Left lobe of liver (tissue), 2 donors: ENCODE measurements at regions not wholly inside any gene's neighbourhood (a gene's known extent, or its start where the extent isn't known, plus 50 kb on each side); places are given as distances from the start of the nearest gene placed in this dataset.
"Not testable (repeated sequence)": the region's sequence is repeated elsewhere in the genome, so short reads cannot be mapped to it uniquely, and the experiment has no call there.

Source experiments
- ATAC-seq: fragments of 200-7000 bp; cut with Tn5 transposase; one replicate; pipeline ENCODE4 v1.9.1; 2020; ENCODE audit warnings: mild to moderate bottlenecking, moderate library complexity
- DNase-seq: peaks from one replicate; pipeline ENCODE4 v3.0.0-alpha.2; 2020; ENCODE audit warnings: low spot score
- donor health status: DM: no; HTN: no; CAD: no; lungs with moderate emphysema.
- donor health status: DM: no; HTN: yes; CAD: no.

GRCh38 chr2:216776066-216776850 is 80.9 kb upstream of the IGFBP5 start:
- ATAC-seq = no peak

GRCh38 chr2:216775043-216775453 is 79.7 kb upstream of the IGFBP5 start:
- DNase-seq (no peak), ATAC-seq (no peak)

More at GRCh38 chr2:216776066-216776850, 80.9 kb upstream of the IGFBP5 start:
- DNase-seq = no peak

- ATAC-seq (peak; percentile 18), DNase-seq (no peak)
These were observed 79.3 kb upstream of the IGFBP5 start for GRCh38 chr2:216774620-216775019.

GRCh38 chr2:216774180-216774579 is 78.8 kb upstream of the IGFBP5 start:
- ATAC-seq = no peak
- DNase-seq = no peak

- ATAC-seq = no peak
- DNase-seq = no peak
These were observed 77.7 kb upstream of the IGFBP5 start for GRCh38 chr2:216773072-216773471.

GRCh38 chr2:216770717-216771116 is 75.4 kb upstream of the IGFBP5 start:
- DNase-seq (no peak), ATAC-seq (no peak)

- ATAC-seq (no peak), DNase-seq (no peak)
These were observed 74.7 kb upstream of the IGFBP5 start for GRCh38 chr2:216770050-216770449.

GRCh38 chr2:216769626-216770025 is 74.3 kb upstream of the IGFBP5 start:
- ATAC-seq (no peak), DNase-seq (no peak)

GRCh38 chr2:216768908-216769411 is 73.6 kb upstream of the IGFBP5 start:
- no peak for DNase-seq
- no peak for ATAC-seq

GRCh38 chr2:216765761-216766262 is 70.5 kb upstream of the IGFBP5 start:
- DNase-seq (no peak), ATAC-seq (peak; percentile 26)

GRCh38 chr2:216763396-216763795 is 68.0 kb upstream of the IGFBP5 start:
- DNase-seq (no peak), ATAC-seq (no peak)

GRCh38 chr2:216761809-216762208 is 66.5 kb upstream of the IGFBP5 start:
- DNase-seq (no peak), ATAC-seq (no peak)

GRCh38 chr2:216761133-216761532 is 65.8 kb upstream of the IGFBP5 start:
- no peak for ATAC-seq

GRCh38 chr2:216758256-216759155 is 63.2 kb upstream of the IGFBP5 start:
- ATAC-seq (no peak), DNase-seq (no peak)

More at GRCh38 chr2:216761133-216761532, 65.8 kb upstream of the IGFBP5 start:
- no peak for DNase-seq

- DNase-seq = no peak
- no peak for ATAC-seq
These were observed 62.2 kb upstream of the IGFBP5 start for GRCh38 chr2:216757532-216757931.

- no peak for ATAC-seq
- DNase-seq = no peak
These were observed 61.1 kb upstream of the IGFBP5 start for GRCh38 chr2:216756435-216756834.

- ATAC-seq (no peak), DNase-seq (no peak)
These were observed 59.5 kb upstream of the IGFBP5 start for GRCh38 chr2:216754812-216755211.

GRCh38 chr2:216754336-216754735 is 59.0 kb upstream of the IGFBP5 start:
- ATAC-seq (no peak), DNase-seq (no peak)

- ATAC-seq = no peak
- peak; percentile 3 for DNase-seq
These were observed 57.6 kb upstream of the IGFBP5 start for GRCh38 chr2:216752855-216753505.

- ATAC-seq = not testable (repeated sequence)
These were observed 55.4 kb upstream of the IGFBP5 start for GRCh38 chr2:216750750-216751149.

GRCh38 chr2:216746268-216746667 is 50.9 kb upstream of the IGFBP5 start:
- ATAC-seq, DNase-seq: not testable (repeated sequence)

More at GRCh38 chr2:216750750-216751149, 55.4 kb upstream of the IGFBP5 start:
- not testable (repeated sequence) for DNase-seq
